ENCODE measurements at regions not wholly inside any gene's neighbourhood (a gene's known extent, or its start where the extent isn't known, plus 50 kb on each side); places are given as distances from the start of the nearest gene placed in this dataset.

DNA sequence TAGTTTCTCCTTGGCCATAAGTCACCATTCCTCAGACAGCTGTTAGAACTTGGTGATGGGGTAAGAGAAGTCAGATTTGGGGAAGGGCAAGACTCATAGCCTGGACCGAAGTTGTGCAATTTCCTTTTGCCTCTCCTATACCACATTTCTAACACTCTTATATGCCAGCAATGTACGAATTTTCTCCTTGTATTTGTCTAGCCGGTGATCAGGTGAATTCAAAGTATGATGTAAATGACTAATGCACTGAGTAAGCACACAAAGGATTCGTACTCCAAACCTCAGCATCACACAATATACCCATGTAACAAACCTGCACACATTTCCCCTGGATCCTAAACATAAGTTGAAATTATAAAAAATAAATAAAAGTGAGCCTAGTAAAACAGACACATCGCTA is 1143.5 kb upstream of the CELF4 start:
- WGBS, result 78% methylated on average over 5 of the region's 5 CpGs
- no peak overlapping the region for H3K4me3 ChIP-seq (ENCODE audit: low read depth in 1 of 3, low read length in 3 of 3)
- peaks cover 0 to 4% (median 0%) of the 10 kb centered on the region in 4 donors for H3K9me3 ChIP-seq (ENCODE audit: control insufficient read depth in 4 of 4, low read length in 3 of 4)

DNA sequence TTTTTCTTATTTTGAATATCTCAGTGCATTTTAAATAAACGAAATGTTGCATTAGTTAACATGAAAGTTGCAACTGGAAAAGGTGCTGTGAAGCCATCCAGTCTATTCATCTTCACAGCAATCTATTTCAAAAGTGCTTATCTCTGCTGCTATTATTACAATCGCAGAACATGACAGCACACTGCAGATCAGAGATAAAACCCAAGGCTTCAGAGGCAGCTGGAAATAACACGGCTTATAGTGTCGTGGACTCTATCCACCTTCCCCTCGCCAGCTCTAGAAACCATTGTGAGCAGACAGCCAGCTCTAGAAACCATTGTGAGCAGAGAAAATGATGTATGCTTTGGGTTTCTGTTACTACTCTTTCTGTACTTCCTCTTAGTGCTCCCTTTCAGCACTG is 1140.8 kb upstream of the CELF4 start:
- no peaks in the 10 kb centered on the region for H3K36me3 ChIP-seq (ENCODE audit: control insufficient read depth in 4 of 4, insufficient read depth in 3 of 4, low read depth in 1 of 4, low read length in 3 of 4)
- DNase-seq (ENCODE audit: low spot score), result no peak
- WGBS, result 58% methylated on average over 5 of the region's 5 CpGs

More for the DNA sequence above, 1143.5 kb upstream of the CELF4 start:
- Histone ChIP-seq H3K9ac (ENCODE audit: low read depth in 1 of 2, low read length in 2 of 2) (no peak overlapping the region), H3K4me1 (ENCODE audit: control insufficient read depth in 4 of 4, insufficient read depth in 4 of 4, low read length in 3 of 4) (no peaks in the 10 kb centered on the region), H3K27me3 (ENCODE audit: control insufficient read depth in 4 of 4, insufficient read depth in 4 of 4, low read length in 3 of 4) (no peaks in the 10 kb centered on the region), H3K36me3 (ENCODE audit: control insufficient read depth in 4 of 4, insufficient read depth in 3 of 4, low read depth in 1 of 4, low read length in 3 of 4) (no peaks in the 10 kb centered on the region), H3K27ac (ENCODE audit: low read depth in 1 of 2, low read length in 2 of 2) (no peak overlapping the region)
- no peak for TF ChIP-seq TAF1 (conservative IDR thresholded peaks at IDR 0.05)
- TF ChIP-seq, protein P1, sequence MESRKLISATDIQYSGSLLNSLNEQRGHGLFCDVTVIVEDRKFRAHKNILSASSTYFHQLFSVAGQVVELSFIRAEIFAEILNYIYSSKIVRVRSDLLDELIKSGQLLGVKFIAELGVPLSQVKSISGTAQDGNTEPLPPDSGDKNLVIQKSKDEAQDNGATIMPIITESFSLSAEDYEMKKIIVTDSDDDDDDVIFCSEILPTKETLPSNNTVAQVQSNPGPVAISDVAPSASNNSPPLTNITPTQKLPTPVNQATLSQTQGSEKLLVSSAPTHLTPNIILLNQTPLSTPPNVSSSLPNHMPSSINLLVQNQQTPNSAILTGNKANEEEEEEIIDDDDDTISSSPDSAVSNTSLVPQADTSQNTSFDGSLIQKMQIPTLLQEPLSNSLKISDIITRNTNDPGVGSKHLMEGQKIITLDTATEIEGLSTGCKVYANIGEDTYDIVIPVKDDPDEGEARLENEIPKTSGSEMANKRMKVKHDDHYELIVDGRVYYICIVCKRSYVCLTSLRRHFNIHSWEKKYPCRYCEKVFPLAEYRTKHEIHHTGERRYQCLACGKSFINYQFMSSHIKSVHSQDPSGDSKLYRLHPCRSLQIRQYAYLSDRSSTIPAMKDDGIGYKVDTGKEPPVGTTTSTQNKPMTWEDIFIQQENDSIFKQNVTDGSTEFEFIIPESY (IDR thresholded peaks at IDR 0.05), result no peak
- DNase-seq (ENCODE audit: low spot score), result no peak

More for the DNA sequence above, 1140.8 kb upstream of the CELF4 start:
- peaks cover 0 to 4% (median 0%) of the 10 kb centered on the region in 4 donors for H3K9me3 ChIP-seq (ENCODE audit: control insufficient read depth in 4 of 4, low read length in 3 of 4)
- no peak overlapping the region for H3K9ac ChIP-seq (ENCODE audit: low read depth in 1 of 2, low read length in 2 of 2)
- H3K4me3 ChIP-seq (ENCODE audit: low read depth in 1 of 3, low read length in 3 of 3), result no peak overlapping the region
- TF ChIP-seq, protein P1 (IDR thresholded peaks at IDR 0.05), result no peak
- TF ChIP-seq GABPA (IDR thresholded peaks at IDR 0.05 in 1 of 2, conservative IDR thresholded peaks at IDR 0.05 in 1 of 2) (no peak), EGR1 (IDR thresholded peaks at IDR 0.05; ENCODE audit: low read depth in 2 of 2) (no peak), FOXA1 (IDR thresholded peaks at IDR 0.05) (no peak), HNF4A (conservative IDR thresholded peaks at IDR 0.05) (no peak), HNF4G (IDR thresholded peaks at IDR 0.05) (no peak), SP1 (IDR thresholded peaks at IDR 0.05) (no peak), JUND (IDR thresholded peaks at IDR 0.05) (no peak), RXRA (IDR thresholded peaks at IDR 0.05) (no peak), TAF1 (conservative IDR thresholded peaks at IDR 0.05) (no peak), FOXA2 (IDR thresholded peaks at IDR 0.05) (no peak)
- TF ChIP-seq, protein P2, sequence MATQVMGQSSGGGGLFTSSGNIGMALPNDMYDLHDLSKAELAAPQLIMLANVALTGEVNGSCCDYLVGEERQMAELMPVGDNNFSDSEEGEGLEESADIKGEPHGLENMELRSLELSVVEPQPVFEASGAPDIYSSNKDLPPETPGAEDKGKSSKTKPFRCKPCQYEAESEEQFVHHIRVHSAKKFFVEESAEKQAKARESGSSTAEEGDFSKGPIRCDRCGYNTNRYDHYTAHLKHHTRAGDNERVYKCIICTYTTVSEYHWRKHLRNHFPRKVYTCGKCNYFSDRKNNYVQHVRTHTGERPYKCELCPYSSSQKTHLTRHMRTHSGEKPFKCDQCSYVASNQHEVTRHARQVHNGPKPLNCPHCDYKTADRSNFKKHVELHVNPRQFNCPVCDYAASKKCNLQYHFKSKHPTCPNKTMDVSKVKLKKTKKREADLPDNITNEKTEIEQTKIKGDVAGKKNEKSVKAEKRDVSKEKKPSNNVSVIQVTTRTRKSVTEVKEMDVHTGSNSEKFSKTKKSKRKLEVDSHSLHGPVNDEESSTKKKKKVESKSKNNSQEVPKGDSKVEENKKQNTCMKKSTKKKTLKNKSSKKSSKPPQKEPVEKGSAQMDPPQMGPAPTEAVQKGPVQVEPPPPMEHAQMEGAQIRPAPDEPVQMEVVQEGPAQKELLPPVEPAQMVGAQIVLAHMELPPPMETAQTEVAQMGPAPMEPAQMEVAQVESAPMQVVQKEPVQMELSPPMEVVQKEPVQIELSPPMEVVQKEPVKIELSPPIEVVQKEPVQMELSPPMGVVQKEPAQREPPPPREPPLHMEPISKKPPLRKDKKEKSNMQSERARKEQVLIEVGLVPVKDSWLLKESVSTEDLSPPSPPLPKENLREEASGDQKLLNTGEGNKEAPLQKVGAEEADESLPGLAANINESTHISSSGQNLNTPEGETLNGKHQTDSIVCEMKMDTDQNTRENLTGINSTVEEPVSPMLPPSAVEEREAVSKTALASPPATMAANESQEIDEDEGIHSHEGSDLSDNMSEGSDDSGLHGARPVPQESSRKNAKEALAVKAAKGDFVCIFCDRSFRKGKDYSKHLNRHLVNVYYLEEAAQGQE (IDR thresholded peaks at IDR 0.05), result no peak
- TF ChIP-seq, protein P3, sequence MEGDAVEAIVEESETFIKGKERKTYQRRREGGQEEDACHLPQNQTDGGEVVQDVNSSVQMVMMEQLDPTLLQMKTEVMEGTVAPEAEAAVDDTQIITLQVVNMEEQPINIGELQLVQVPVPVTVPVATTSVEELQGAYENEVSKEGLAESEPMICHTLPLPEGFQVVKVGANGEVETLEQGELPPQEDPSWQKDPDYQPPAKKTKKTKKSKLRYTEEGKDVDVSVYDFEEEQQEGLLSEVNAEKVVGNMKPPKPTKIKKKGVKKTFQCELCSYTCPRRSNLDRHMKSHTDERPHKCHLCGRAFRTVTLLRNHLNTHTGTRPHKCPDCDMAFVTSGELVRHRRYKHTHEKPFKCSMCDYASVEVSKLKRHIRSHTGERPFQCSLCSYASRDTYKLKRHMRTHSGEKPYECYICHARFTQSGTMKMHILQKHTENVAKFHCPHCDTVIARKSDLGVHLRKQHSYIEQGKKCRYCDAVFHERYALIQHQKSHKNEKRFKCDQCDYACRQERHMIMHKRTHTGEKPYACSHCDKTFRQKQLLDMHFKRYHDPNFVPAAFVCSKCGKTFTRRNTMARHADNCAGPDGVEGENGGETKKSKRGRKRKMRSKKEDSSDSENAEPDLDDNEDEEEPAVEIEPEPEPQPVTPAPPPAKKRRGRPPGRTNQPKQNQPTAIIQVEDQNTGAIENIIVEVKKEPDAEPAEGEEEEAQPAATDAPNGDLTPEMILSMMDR (IDR thresholded peaks at IDR 0.05; ENCODE audit: low read depth, low read length, missing input control), result no peak
- TF ChIP-seq, protein P4, sequence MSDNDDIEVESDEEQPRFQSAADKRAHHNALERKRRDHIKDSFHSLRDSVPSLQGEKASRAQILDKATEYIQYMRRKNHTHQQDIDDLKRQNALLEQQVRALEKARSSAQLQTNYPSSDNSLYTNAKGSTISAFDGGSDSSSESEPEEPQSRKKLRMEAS (IDR thresholded peaks at IDR 0.05), result no peak
- H3K27me3 ChIP-seq (ENCODE audit: control insufficient read depth in 4 of 4, insufficient read depth in 4 of 4, low read length in 3 of 4), result no peaks in the 10 kb centered on the region
- no peak overlapping the region for H3K27ac ChIP-seq (ENCODE audit: low read depth in 1 of 2, low read length in 2 of 2)
- no peaks in the 10 kb centered on the region for H3K4me1 ChIP-seq (ENCODE audit: control insufficient read depth in 4 of 4, insufficient read depth in 4 of 4, low read length in 3 of 4)

Measured in liver (tissue), 8 donors.